ENCODE measurements at regions not wholly inside any gene's neighbourhood (a gene's known extent, or its start where the extent isn't known, plus 50 kb on each side); places are given as distances from the start of the nearest gene placed in this dataset.

DNA sequence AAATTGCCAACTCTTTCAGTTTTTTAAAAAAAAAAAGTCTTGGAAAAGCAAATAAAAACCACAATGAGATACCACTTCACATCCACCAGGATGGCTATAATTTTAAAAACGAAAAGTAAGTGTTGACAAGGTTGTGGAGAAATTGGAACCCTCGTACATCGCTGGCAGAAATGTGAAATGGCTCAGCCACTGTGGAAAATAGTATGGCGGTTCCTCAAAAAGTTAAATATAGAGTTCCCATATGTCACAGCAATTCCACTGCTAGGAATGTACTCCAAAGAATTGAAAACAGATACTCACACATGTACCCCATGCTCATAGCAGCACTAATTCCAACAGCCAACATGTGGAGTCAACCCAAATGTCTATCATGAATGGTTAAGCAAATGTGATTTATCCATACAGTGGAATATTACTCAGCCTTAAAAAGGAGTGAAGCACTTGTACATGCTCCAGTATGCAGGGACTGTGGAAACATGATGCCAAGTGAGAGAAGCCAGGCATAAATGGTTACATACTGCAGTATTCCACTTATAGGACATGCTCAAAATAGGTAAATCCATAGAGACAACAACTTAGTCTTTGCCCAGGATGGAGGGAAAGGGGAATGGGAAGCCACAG, 73.8 kb upstream of the PCSK6 start:
- DNase-seq: no peak
- H3K4me3 Mint-ChIP-seq: no peak overlapping the region
- no peak overlapping the region for H3T11ph ChIP-seq (ENCODE audit: low read length)
- H2AK5ac ChIP-seq (ENCODE audit: insufficient read length, low read length): no peak overlapping the region
- H2BK15ac ChIP-seq (ENCODE audit: low read depth, low read length): no peak overlapping the region
- H3K4me1 Mint-ChIP-seq: no peaks in the 10 kb centered on the region
- no peak overlapping the region for H2BK12ac ChIP-seq (ENCODE audit: insufficient read length, low read depth, low read length)
- H3K9me3 Mint-ChIP-seq: no peaks in the 10 kb centered on the region
- peaks cover 8% of the 10 kb centered on the region for H3K27me3 Mint-ChIP-seq (ENCODE audit: low read depth)
- no peaks in the 10 kb centered on the region for H3K27me3 ChIP-seq (ENCODE audit: insufficient read depth, low read length)
- no peak overlapping the region for H3K56ac ChIP-seq (ENCODE audit: insufficient read length, low read depth, low read length)
- no peaks in the 10 kb centered on the region for H3K79me2 ChIP-seq (ENCODE audit: insufficient read depth, low read length)
- no peak overlapping the region for H3K9ac ChIP-seq (ENCODE audit: extremely low read depth, insufficient read length, low read length)
- no peaks in the 10 kb centered on the region for H3K23me2 ChIP-seq (ENCODE audit: insufficient read length, low read depth, low read length, poor library complexity, severe bottlenecking)
- no peaks in the 10 kb centered on the region for H3K9me3 ChIP-seq (ENCODE audit: control insufficient read depth, low read depth, low read length)
- no peak overlapping the region for H3K4me2 ChIP-seq (ENCODE audit: insufficient read depth, insufficient read length, low read length)
- no CpG with 5 or more reads among the region's 4 CpGs for WGBS (ENCODE audit: extremely low coverage, insufficient read length, low lambda C conversion rate)
- H3K79me1 ChIP-seq (ENCODE audit: insufficient read depth, low read depth, low read length, poor library complexity, severe bottlenecking): no peaks in the 10 kb centered on the region
- H2BK120ac ChIP-seq (ENCODE audit: low read depth, low read length, poor library complexity, severe bottlenecking): no peak overlapping the region
- no peak overlapping the region for H3K27ac ChIP-seq (ENCODE audit: insufficient read length, low read depth, low read length)
- H3K14ac ChIP-seq (ENCODE audit: insufficient read depth, low read length): no peak overlapping the region
- H3K27ac Mint-ChIP-seq: no peak overlapping the region
- no peak overlapping the region for H3K18ac ChIP-seq (ENCODE audit: insufficient read length, low read depth, low read length)
- H3K4ac ChIP-seq (ENCODE audit: low read depth, low read length): no peak overlapping the region
- H4K20me1 ChIP-seq (ENCODE audit: control insufficient read depth, insufficient read depth, insufficient read length): no peaks in the 10 kb centered on the region
- H3K23ac ChIP-seq (ENCODE audit: insufficient read length, low read depth, low read length): no peak overlapping the region
- H4K8ac ChIP-seq (replicated peaks; ENCODE audit: insufficient read length, low read depth, low read length): no peak overlapping the region
- no peaks in the 10 kb centered on the region for H3K4me1 ChIP-seq (ENCODE audit: insufficient read depth, low read length)
- H4K91ac ChIP-seq (ENCODE audit: insufficient read length, low read depth, low read length): no peak overlapping the region
- TF ChIP-seq, protein P1, sequence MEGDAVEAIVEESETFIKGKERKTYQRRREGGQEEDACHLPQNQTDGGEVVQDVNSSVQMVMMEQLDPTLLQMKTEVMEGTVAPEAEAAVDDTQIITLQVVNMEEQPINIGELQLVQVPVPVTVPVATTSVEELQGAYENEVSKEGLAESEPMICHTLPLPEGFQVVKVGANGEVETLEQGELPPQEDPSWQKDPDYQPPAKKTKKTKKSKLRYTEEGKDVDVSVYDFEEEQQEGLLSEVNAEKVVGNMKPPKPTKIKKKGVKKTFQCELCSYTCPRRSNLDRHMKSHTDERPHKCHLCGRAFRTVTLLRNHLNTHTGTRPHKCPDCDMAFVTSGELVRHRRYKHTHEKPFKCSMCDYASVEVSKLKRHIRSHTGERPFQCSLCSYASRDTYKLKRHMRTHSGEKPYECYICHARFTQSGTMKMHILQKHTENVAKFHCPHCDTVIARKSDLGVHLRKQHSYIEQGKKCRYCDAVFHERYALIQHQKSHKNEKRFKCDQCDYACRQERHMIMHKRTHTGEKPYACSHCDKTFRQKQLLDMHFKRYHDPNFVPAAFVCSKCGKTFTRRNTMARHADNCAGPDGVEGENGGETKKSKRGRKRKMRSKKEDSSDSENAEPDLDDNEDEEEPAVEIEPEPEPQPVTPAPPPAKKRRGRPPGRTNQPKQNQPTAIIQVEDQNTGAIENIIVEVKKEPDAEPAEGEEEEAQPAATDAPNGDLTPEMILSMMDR (conservative IDR thresholded peaks at IDR 0.05): no peak
- no peak overlapping the region for H4K5ac ChIP-seq (ENCODE audit: insufficient read length, low read depth, low read length)
- no peaks in the 10 kb centered on the region for H3K36me3 Mint-ChIP-seq (ENCODE audit: insufficient read depth in 1 of 3, low read depth in 3 of 3)
- no peak overlapping the region for H2BK20ac ChIP-seq (ENCODE audit: low read depth, low read length, poor library complexity, severe bottlenecking)
- no peak overlapping the region for H2AFZ ChIP-seq (ENCODE audit: low read length)
- H2BK5ac ChIP-seq (ENCODE audit: insufficient read length, low read length): no peak overlapping the region

Data from H9 (cell line).